SU-DHL-6 (cell line): ENCODE measurements at regions not wholly inside any gene's neighbourhood (a gene's known extent, or its start where the extent isn't known, plus 50 kb on each side); places are given as distances from the start of the nearest gene placed in this dataset.

Experiments
- CTCF ChIP-seq: fragments of 200-600 bp; sonication (generic); IDR thresholded peaks from one replicate; pipeline ENCODE4 v1.5.1; 2017; ENCODE audit warnings: antibody characterized with exemption, mild to moderate bottlenecking, low read length, moderate library complexity; ENCODE audit not compliant: insufficient read depth, poor library complexity, severe bottlenecking
- EZH2phosphoT487 ChIP-seq: fragments of 200-600 bp; sonication (generic), shearing (Covaris generic); conservative IDR thresholded peaks from 2 replicates; pipeline ENCODE4 v1.6.1; 2018; ENCODE audit warnings: mild to moderate bottlenecking, antibody characterized with exemption, low read length, moderate library complexity, mixed read lengths

GRCh38 chr18:77944533-77944932 is 694.9 kb downstream of the GALR1 start:
- TF ChIP-seq CTCF (no peak), EZH2phosphoT487 (no peak)
